ENCODE measurements at regions not wholly inside any gene's neighbourhood (a gene's known extent, or its start where the extent isn't known, plus 50 kb on each side); places are given as distances from the start of the nearest gene placed in this dataset.

DNA sequence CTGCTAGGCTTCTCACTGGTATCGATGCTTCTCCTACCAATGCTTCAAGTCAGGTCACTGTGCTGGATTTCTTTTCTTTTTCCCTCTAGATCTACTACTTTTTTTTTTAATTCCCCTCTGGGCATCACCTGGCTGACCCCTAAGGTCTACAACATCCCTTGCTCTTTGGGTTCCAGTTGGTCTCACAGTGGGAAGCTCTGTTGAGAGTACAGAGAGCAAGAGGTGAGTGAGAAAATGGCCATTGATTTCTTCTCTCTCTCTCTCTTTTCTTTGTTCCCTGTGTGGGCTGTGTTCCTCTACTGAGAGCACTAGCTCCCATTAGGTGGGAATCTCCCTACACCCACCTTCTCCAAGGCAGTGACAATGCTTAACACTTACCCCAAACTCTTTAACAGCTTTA, 413.4 kb downstream of the KCNJ2 start:
- Histone ChIP-seq H3K4me3 (ENCODE audit: low read depth in 2 of 2, low read length in 2 of 2) (no peak overlapping the region), H3K9me3 (ENCODE audit: control insufficient read depth, insufficient read depth, low read depth, low read length) (no peaks in the 10 kb centered on the region), H3K27ac (ENCODE audit: low read length) (no peak overlapping the region), H3K36me3 (ENCODE audit: control insufficient read depth, insufficient read depth, low read length) (no peaks in the 10 kb centered on the region), H3K4me1 (ENCODE audit: control insufficient read depth, insufficient read depth, low read length) (no peaks in the 10 kb centered on the region), H3K27me3 (ENCODE audit: control insufficient read depth, insufficient read depth, low read length) (no peaks in the 10 kb centered on the region)
- BruUV-seq (replicated peaks): no TSS peak
- in situ Hi-C loops (cut with HindIII; ENCODE audit: low pct_unique_long_range_greater_than_20kb, low sequenced_read_pairs): no loop called here
- CTCF ChIA-PET: no interaction called here
- intact Hi-C loops (cut with micrococcal nuclease; ENCODE audit: unreplicated experiment): no loop called here
- DNase-seq (ENCODE audit: low read depth, low spot score) (no peak), ATAC-seq (no peak)
- TF ChIP-seq, protein P1, sequence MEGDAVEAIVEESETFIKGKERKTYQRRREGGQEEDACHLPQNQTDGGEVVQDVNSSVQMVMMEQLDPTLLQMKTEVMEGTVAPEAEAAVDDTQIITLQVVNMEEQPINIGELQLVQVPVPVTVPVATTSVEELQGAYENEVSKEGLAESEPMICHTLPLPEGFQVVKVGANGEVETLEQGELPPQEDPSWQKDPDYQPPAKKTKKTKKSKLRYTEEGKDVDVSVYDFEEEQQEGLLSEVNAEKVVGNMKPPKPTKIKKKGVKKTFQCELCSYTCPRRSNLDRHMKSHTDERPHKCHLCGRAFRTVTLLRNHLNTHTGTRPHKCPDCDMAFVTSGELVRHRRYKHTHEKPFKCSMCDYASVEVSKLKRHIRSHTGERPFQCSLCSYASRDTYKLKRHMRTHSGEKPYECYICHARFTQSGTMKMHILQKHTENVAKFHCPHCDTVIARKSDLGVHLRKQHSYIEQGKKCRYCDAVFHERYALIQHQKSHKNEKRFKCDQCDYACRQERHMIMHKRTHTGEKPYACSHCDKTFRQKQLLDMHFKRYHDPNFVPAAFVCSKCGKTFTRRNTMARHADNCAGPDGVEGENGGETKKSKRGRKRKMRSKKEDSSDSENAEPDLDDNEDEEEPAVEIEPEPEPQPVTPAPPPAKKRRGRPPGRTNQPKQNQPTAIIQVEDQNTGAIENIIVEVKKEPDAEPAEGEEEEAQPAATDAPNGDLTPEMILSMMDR (IDR thresholded peaks at IDR 0.05): no peak
- no peak for TF ChIP-seq TCF7L2 (IDR thresholded peaks at IDR 0.05; ENCODE audit: low read depth, low read length)
- TF ChIP-seq, protein P2, sequence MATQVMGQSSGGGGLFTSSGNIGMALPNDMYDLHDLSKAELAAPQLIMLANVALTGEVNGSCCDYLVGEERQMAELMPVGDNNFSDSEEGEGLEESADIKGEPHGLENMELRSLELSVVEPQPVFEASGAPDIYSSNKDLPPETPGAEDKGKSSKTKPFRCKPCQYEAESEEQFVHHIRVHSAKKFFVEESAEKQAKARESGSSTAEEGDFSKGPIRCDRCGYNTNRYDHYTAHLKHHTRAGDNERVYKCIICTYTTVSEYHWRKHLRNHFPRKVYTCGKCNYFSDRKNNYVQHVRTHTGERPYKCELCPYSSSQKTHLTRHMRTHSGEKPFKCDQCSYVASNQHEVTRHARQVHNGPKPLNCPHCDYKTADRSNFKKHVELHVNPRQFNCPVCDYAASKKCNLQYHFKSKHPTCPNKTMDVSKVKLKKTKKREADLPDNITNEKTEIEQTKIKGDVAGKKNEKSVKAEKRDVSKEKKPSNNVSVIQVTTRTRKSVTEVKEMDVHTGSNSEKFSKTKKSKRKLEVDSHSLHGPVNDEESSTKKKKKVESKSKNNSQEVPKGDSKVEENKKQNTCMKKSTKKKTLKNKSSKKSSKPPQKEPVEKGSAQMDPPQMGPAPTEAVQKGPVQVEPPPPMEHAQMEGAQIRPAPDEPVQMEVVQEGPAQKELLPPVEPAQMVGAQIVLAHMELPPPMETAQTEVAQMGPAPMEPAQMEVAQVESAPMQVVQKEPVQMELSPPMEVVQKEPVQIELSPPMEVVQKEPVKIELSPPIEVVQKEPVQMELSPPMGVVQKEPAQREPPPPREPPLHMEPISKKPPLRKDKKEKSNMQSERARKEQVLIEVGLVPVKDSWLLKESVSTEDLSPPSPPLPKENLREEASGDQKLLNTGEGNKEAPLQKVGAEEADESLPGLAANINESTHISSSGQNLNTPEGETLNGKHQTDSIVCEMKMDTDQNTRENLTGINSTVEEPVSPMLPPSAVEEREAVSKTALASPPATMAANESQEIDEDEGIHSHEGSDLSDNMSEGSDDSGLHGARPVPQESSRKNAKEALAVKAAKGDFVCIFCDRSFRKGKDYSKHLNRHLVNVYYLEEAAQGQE (IDR thresholded peaks at IDR 0.05; ENCODE audit: insufficient read depth in 1 of 2, low read depth in 2 of 2, low read length in 1 of 2): no peak
- no peak for TF ChIP-seq POLR2AphosphoS5 (IDR thresholded peaks at IDR 0.05; ENCODE audit: low read depth, low read length)
- TF ChIP-seq SIN3A (IDR thresholded peaks at IDR 0.05; ENCODE audit: borderline replicate concordance, insufficient read depth, low read depth, low read length): no peak
- POLR2A ChIA-PET: interaction anchor here (0.7 kb wide), 1 partner anchor 77 kb away, joined by 3 read pairs; no protein-coding TSS in a partner anchor

DNA sequence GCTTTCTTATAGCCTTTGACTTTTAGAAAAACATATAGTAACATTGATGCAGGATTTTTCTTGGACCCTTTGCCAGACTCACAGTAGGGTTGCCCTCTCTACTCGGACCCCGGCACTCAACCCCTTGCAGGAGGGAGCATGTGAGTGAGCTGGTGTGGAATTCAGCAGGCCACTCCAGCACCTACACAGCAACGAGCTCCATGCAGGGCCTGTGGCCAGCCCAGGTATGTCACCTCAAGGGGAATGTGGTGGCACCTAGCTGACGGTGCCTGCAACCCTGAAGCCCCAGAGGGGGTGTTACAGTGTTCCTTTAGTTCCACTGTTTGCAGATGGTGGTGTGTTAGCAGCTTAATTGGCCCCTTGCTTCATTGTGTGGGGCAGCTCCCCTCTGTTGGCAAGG, 414.9 kb downstream of the KCNJ2 start:
- CTCF ChIA-PET: no interaction called here
- no peak overlapping the region for H3K27ac ChIP-seq (ENCODE audit: low read length)
- intact Hi-C loops (cut with micrococcal nuclease; ENCODE audit: unreplicated experiment): no loop called here
- POLR2A ChIA-PET: no interaction called here
- TF ChIP-seq, protein P1 (IDR thresholded peaks at IDR 0.05): no peak
- TF ChIP-seq TCF7L2 (IDR thresholded peaks at IDR 0.05; ENCODE audit: low read depth, low read length): no peak
- TF ChIP-seq, protein P2 (IDR thresholded peaks at IDR 0.05; ENCODE audit: insufficient read depth in 1 of 2, low read depth in 2 of 2, low read length in 1 of 2): no peak
- TF ChIP-seq SIN3A (IDR thresholded peaks at IDR 0.05; ENCODE audit: borderline replicate concordance, insufficient read depth, low read depth, low read length): no peak
- TF ChIP-seq POLR2AphosphoS5 (IDR thresholded peaks at IDR 0.05; ENCODE audit: low read depth, low read length): no peak
- in situ Hi-C loops (cut with HindIII; ENCODE audit: low pct_unique_long_range_greater_than_20kb, low sequenced_read_pairs): no loop called here
- H3K36me3 ChIP-seq (ENCODE audit: control insufficient read depth, insufficient read depth, low read length): no peaks in the 10 kb centered on the region
- no peaks in the 10 kb centered on the region for H3K9me3 ChIP-seq (ENCODE audit: control insufficient read depth, insufficient read depth, low read depth, low read length)
- no peak overlapping the region for H3K4me3 ChIP-seq (ENCODE audit: low read depth in 2 of 2, low read length in 2 of 2)
- H3K4me1 ChIP-seq (ENCODE audit: control insufficient read depth, insufficient read depth, low read length): no peaks in the 10 kb centered on the region
- ATAC-seq (no peak), DNase-seq (ENCODE audit: low read depth, low spot score) (no peak)
- no TSS peak for BruUV-seq (replicated peaks)
- no peaks in the 10 kb centered on the region for H3K27me3 ChIP-seq (ENCODE audit: control insufficient read depth, insufficient read depth, low read length)

Measured in Panc1 (cell line).